GM19328 (cell line): ENCODE measurements at regions not wholly inside any gene's neighbourhood (a gene's known extent, or its start where the extent isn't known, plus 50 kb on each side); places are given as distances from the start of the nearest gene placed in this dataset.

ENCODE experiments used
- ATAC-seq: cut with Tn5 transposase; IDR thresholded peaks from one replicate; pipeline ENCODE4 v1.9.1; 2021; ENCODE audit warnings: mild to moderate bottlenecking, moderate library complexity; ENCODE audit not compliant: unreplicated experiment

DNA sequence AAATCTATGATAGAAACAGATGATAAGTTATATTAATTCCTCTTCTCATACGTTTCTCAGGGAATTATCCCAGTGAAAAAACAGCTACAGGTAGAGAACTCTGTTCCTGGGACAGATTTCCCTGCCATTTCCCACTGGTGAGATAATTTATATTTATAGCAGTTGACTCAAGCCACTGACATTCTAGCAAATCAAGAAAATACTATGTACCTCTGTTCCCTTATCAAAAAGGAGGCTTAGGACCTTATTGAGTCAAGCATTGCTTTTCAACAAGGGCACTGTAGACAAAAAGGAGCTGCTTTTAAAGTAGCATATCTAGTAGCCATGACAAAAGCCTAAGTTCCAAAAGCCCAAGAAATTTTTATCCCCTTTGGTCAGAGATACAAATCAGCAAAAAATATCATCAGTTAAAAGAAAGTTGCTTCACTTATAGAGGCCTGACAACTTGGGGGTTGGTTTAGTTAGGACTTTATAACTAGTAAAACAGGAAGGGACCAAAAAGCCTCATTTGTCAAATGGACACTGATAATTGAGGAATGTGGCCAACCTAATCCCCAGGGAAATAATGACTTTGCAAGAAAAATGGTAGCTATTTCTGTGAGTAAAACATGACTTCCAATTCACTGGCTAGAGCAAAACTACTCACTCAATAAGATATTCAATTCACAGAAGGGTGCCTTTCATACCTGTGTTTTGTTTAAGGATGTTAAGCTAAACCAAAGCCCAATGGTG lies 652.5 kb downstream of the SLITRK1 start:
- ATAC-seq: no peak

DNA sequence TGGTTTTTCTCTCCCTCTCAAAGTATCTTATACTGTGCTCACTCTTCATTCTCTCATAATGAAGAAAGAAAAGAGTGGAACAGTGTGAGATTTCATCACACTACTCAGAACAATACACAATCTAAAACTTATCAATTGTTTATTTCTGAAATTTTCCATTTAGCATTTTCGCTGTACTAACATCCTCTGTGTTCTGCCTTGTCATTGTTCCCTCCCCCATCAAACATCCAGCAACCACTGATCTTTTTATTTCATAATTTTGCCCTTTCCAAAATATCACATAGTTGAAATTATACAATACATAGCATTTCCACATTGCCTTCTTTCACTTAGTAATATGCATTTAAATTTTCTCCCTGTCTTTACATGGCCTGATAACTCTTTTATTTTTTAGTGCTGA lies 658.7 kb downstream of the SLITRK1 start:
- no peak for ATAC-seq

GRCh38 chr13:83221813-83222241 lies 660.4 kb downstream of the SLITRK1 start:
- ATAC-seq: no peak

GRCh38 chr13:83221256-83221655 lies 661.0 kb downstream of the SLITRK1 start:
- no peak for ATAC-seq

GRCh38 chr13:83220241-83220640 lies 662.0 kb downstream of the SLITRK1 start:
- ATAC-seq: no peak

- no peak for ATAC-seq
Measured at GRCh38 chr13:83219832-83220231, 662.4 kb downstream of the SLITRK1 start.

DNA sequence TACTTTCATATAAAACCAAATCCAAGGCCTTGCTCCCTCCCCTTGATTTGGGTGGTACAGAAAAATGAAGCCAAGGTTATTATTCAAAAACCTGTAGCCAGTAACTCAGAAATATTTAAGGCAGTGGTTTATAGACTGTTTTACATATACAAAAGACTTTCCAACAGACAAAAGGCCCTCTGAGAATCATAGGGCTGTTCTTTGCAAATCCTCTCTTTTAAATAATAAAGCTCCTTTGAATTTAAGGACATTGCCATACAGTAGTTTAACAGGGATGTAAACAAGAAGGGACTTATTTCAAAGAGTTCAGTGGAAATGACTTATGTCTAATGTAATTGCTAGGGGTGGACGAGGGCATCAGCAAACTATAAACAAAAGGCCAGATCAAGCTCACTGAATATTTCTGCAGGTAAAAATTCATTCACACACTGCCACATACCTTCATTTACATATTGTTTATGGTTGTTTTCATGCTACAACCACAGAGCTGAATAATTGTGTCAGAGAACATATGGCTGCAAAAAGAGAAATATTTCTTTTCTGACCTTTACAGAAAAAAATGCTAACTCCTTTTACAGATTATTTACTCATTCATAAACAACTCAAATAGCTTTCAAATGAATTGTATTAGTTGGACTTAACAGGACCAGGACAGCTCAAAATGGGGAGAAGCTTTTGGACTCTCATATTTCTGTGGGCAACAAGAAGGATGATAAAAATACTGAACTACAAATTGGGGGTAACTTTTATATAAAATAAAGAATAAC lies 665.6 kb downstream of the SLITRK1 start:
- ATAC-seq: no peak

GRCh38 chr13:83215627-83216026 lies 666.6 kb downstream of the SLITRK1 start:
- ATAC-seq: no peak

GRCh38 chr13:83214452-83214851 lies 667.8 kb downstream of the SLITRK1 start:
- ATAC-seq: no peak

- no peak for ATAC-seq
Measured at GRCh38 chr13:83211301-83211700, 671.0 kb downstream of the SLITRK1 start.

DNA sequence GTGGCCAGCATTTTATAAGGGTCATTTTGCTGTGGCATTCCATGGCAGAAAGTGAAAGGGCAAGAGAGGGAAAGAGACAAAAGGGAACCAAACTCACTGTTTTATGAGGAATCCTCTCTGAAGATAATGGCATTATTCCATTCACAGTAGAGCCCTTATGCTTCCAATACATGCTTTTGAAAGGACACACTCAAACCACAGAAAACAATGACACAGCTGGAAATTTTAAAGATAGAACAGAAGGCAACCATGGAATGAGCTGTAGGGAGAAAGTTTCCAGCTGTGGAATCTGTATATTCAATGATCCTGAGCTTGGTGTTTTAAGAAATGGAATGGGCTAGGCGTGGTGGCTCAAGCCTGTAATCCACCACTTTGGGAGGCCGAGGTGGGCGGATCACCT lies 677.4 kb downstream of the SLITRK1 start:
- no peak for ATAC-seq

DNA sequence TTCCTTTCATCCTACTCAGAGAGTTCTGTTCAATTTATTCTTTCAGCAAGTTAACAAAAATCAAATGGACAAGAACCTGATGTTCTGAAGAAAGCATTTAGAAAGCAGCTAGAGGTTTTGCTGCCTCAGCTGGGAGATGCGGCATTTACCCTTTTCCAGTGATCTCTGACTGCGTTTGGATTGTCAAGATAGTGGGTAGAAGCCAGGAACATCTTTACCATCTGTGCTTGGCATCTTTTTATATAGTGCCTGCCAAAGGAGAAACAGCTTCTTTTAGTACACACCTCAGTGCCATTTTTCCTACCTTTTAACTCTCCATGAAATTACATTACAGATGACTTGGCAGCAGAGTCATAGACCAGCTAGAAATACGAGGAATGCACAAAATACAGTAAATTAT lies 680.8 kb downstream of the SLITRK1 start:
- ATAC-seq: no peak

- no peak for ATAC-seq
Measured at GRCh38 chr13:83197316-83197715, 685.0 kb downstream of the SLITRK1 start.

DNA sequence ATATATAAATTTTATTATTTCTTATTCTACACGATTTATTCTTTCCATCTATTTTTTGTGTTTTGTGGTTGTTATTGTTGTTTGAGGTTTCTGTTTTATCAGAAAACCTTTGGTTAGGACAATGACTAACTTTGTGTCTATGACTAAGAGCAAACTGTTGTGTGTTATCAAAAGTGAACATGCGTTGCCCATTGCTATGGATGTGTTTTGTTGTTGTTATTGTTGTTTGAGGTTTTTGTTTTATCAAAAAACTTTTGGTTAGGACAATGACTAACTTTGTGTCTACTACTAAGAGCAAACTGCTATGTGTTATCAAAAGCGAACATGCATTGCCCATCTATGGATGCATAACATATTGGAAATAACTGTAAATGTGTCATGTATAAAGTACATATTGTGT lies 692.3 kb downstream of the SLITRK1 start:
- no peak for ATAC-seq

DNA sequence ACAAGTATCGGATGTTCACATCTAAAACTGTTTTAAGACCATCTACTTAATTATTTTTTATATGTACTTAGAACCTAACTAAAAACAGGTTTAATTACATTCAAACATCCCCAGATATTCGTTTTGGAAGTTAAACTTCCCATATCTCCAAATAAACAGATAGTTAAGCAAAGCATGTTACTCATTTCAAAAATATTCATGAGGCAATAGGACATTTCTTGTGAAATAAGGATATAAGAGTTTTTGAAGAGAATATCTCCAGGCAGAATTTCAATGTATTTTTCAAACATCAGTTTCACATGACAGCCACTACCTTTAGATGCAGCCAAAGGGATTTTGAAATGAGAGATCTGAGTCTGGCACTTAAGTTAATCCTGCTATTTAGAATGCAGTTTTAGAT lies 697.5 kb downstream of the SLITRK1 start:
- no peak for ATAC-seq

GRCh38 chr13:83184150-83184475 lies 698.2 kb downstream of the SLITRK1 start:
- no peak for ATAC-seq

DNA sequence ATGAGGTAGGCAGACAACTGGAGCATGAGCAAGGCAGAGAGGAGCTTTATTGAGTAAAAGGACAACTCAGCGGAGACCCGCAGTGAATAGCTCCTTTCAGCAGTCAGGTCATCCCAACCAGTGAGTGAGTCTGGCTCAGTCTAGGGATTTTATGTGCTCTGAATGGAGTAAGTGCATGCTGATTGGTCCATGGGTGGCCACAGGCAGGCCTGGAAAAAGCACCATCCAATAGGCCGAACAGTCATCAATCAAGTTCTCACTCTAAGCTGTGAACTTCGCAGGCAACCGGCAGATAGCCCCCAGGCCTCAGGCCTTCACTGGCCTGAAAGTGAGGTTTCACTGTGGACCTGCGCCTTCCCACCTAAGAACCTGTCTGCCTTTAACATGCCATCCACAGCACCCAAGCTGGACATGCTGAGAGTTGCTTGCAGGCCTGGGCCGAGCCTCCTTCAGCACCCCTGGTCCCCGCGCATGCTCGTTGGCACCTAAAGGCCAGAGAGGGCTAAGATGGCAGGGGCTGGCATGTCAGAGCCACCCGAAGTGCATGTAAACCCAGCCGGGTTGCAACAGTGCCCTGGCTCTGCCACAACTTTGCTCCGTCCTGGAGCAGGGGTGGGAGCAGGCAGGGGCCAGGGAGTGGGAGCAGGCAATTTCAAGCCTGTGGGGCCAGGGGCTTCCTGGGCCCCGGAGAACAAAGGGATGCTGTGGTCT lies 698.7 kb downstream of the SLITRK1 start:
- ATAC-seq: no peak

- ATAC-seq: no peak
Measured at GRCh38 chr13:83182845-83183244, 699.4 kb downstream of the SLITRK1 start.

DNA sequence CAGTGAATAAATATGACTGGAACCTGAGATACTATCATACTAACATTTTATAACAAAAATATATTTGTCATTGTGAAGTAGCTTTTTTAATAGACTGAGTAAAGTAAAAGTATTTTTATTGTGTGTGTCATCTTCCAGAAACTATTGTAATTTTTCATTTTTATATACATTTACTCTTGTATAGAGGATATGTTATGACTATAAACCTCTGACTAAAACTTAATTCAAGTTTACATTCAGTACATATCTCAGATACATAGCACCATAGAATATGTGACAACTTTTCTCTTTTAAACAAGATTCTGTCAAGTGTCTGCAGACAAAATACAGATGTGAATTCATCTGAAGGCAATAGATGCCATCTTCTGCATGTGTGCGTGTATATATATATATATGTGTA lies 704.3 kb downstream of the SLITRK1 start:
- no peak for ATAC-seq

DNA sequence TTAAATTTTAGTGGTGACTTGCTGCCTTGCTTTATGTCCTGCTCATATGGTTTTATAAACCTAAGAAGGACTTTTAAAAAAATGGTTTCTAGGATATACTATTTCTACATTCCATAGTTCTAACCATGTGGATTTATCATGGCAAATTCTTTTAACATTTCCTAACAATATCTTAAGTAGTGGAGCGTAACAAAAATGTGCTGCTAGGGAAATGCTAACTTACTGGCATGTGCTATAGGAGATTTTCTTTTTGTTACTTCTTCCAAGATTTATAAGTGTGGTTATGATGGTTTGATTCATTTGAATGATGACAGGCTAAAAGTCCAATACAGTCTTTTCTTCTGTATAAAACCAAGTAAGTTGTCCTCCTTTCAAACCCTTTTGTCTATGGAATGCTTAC lies 713.7 kb downstream of the SLITRK1 start:
- no peak for ATAC-seq

DNA sequence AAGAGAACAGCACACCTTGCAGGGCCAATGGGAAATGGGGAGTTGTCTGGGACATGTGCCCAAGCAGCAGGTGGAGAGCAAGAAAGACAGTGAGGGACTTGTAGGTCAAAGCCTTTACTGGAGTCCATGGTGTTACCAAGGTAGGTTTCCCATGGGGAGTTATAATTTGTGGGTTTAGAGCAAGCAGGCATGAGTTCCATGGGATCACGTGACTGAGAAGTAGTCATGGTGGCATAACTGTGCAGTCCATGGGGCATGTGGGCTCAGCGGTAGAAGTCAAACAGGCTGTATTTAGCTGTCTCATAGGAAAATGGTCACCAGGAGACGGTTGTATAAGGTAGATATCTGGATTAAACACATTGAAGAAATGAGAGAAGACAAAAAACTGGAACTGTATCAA lies 715.1 kb downstream of the SLITRK1 start:
- ATAC-seq: no peak

DNA sequence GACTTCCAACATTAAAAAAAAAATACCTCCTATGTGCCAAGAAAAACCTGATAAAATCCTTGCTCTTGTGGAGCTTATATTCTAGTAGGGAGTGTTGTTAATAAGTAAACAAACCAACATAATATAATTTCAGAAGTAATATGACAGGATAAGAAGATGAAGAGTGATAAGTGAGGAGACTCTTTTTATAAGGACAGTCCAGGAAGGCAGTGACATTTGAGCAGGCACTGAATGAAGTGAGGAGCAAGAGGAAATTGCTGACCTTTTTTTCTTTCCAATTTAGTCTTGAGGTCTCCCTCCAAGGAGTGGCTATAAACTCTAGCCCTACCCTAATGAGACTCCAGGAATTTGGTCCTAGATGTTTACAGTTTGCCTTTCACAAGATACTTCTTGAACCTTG lies 715.7 kb downstream of the SLITRK1 start:
- no peak for ATAC-seq
